HG02588 (cell line): ENCODE measurements at regions not wholly inside any gene's neighbourhood (a gene's known extent, or its start where the extent isn't known, plus 50 kb on each side); places are given as distances from the start of the nearest gene placed in this dataset.
A peak's percentile ranks its signal among the peaks of the same experiment; 100 is the strongest.

Source experiments
- ATAC-seq: cut with Tn5 transposase; IDR thresholded peaks from one replicate; pipeline ENCODE4 v1.9.1; 2021; ENCODE audit warnings: mild to moderate bottlenecking, moderate library complexity; ENCODE audit not compliant: unreplicated experiment

- no peak for ATAC-seq
These were observed 415.4 kb downstream of the ATP23 start for GRCh38 chr12:58356794-58357193.

- no peak for ATAC-seq
These were observed 416.1 kb downstream of the ATP23 start for GRCh38 chr12:58357511-58357910.

GRCh38 chr12:58358369-58358768 is 417.0 kb downstream of the ATP23 start:
- ATAC-seq, result no peak

- ATAC-seq, result no peak
These were observed 417.7 kb downstream of the ATP23 start for GRCh38 chr12:58359084-58359483.

GRCh38 chr12:58361056-58361455 is 419.7 kb downstream of the ATP23 start:
- ATAC-seq, result no peak

GRCh38 chr12:58363971-58364370 is 422.6 kb downstream of the ATP23 start:
- no peak for ATAC-seq

GRCh38 chr12:58364389-58365086 is 423.2 kb downstream of the ATP23 start:
- ATAC-seq, result no peak

GRCh38 chr12:58365087-58365390 is 423.7 kb downstream of the ATP23 start:
- ATAC-seq, result no peak

- ATAC-seq, result no peak
These were observed 425.7 kb downstream of the ATP23 start for GRCh38 chr12:58367041-58367440.

GRCh38 chr12:58368001-58368400 is 426.6 kb downstream of the ATP23 start:
- no peak for ATAC-seq

- no peak for ATAC-seq
These were observed 428.2 kb downstream of the ATP23 start for GRCh38 chr12:58369576-58369975.

- peak; percentile 99 for ATAC-seq
These were observed 430.9 kb downstream of the ATP23 start for GRCh38 chr12:58372298-58372697.

- ATAC-seq, result no peak
These were observed 436.7 kb downstream of the ATP23 start for GRCh38 chr12:58378028-58378427.

GRCh38 chr12:58381546-58381945 is 440.2 kb downstream of the ATP23 start:
- no peak for ATAC-seq

- ATAC-seq, result no peak
These were observed 442.8 kb downstream of the ATP23 start for GRCh38 chr12:58384196-58384595.

- no peak for ATAC-seq
These were observed 444.8 kb downstream of the ATP23 start for GRCh38 chr12:58386136-58386535.

- no peak for ATAC-seq
These were observed 445.8 kb downstream of the ATP23 start for GRCh38 chr12:58387199-58387598.

- ATAC-seq, result no peak
These were observed 446.9 kb downstream of the ATP23 start for GRCh38 chr12:58388261-58388660.

GRCh38 chr12:58393152-58393551 is 451.8 kb downstream of the ATP23 start:
- no peak for ATAC-seq

- ATAC-seq, result no peak
These were observed 453.7 kb downstream of the ATP23 start for GRCh38 chr12:58395056-58395455.

GRCh38 chr12:58395470-58395869 is 454.1 kb downstream of the ATP23 start:
- ATAC-seq, result no peak

GRCh38 chr12:58396239-58396638 is 454.9 kb downstream of the ATP23 start:
- no peak for ATAC-seq

GRCh38 chr12:58405363-58405762 is 464.0 kb downstream of the ATP23 start:
- ATAC-seq, result no peak
